ENCODE measurements at regions not wholly inside any gene's neighbourhood (a gene's known extent, or its start where the extent isn't known, plus 50 kb on each side); places are given as distances from the start of the nearest gene placed in this dataset.

GRCh38 chr1:234708700-234709395 is 98.9 kb upstream of the IRF2BP2 start:
- no TSS peak for BruUV-seq (replicated peaks)
- in situ Hi-C loops (cut with HindIII; ENCODE audit: extremely low pct_ligation_motif_present, low pct_unique_long_range_greater_than_20kb) (no loop called here), intact Hi-C loops (cut with micrococcal nuclease; ENCODE audit: unreplicated experiment) (no loop called here)
- ATAC-seq, result no peak
- Histone ChIP-seq H3K27me3 (ENCODE audit: control insufficient read depth in 1 of 2, insufficient read depth in 2 of 2, low read length in 2 of 2) (no peaks in the 10 kb centered on the region), H3K79me2 (ENCODE audit: insufficient read depth, low read length) (peaks cover 2% of the 10 kb centered on the region), H3K4me2 (ENCODE audit: low read depth, low read length) (no peak overlapping the region), H3K9ac (ENCODE audit: insufficient read depth, low read depth, low read length) (no peak overlapping the region), H3K9me3 (ENCODE audit: low read length) (no peaks in the 10 kb centered on the region), H3K27ac (ENCODE audit: extremely low read length, insufficient read depth, low read length) (no peak overlapping the region), H3K4me1 (ENCODE audit: insufficient read depth, low read length) (peaks cover 41% of the 10 kb centered on the region), H2AFZ (ENCODE audit: low read length) (no peak overlapping the region), H3K36me3 (replicated peaks in 1 of 2; ENCODE audit: control insufficient read depth in 1 of 2, insufficient read depth in 2 of 2, low read length in 2 of 2) (no peaks in the 10 kb centered on the region), H4K20me1 (ENCODE audit: insufficient read depth, low read length) (no peaks in the 10 kb centered on the region), H3K4me3 (replicated peaks in 1 of 3; ENCODE audit: insufficient read depth in 1 of 3, low read depth in 2 of 3, low read length in 3 of 3) (no peak overlapping the region)
- POLR2A ChIA-PET, result interaction anchor here (2.3 kb wide), 1 partner anchor 96 kb away, joined by 6 read pairs; no protein-coding TSS in a partner anchor
- FAIRE-seq, result no peak
- WGBS (ENCODE audit: low lambda C conversion rate), result 89% methylated on average over 9 of the region's 9 CpGs
- DNase-seq (ENCODE audit: low spot score), result no peak
- CTCF ChIA-PET (ENCODE audit: low intra/inter-chr PET ratio, low total read pairs), result no interaction called here
- TF ChIP-seq ZNF564 (CRISPR knock-in tag; IDR thresholded peaks at IDR 0.05) (peak; percentile 45; the same call in 1 of the 2 replicates), ZNF496 (CRISPR knock-in tag; IDR thresholded peaks at IDR 0.05; ENCODE audit: insufficient replicate concordance) (no peak), ZNF12 (CRISPR knock-in tag; IDR thresholded peaks at IDR 0.05) (peak; percentile 97), ZFP91 (CRISPR knock-in tag; IDR thresholded peaks at IDR 0.05; ENCODE audit: borderline replicate concordance) (0 out of 2 replicates have a peak, but pooled peaks have one; percentile 14)

GRCh38 chr1:234707641-234708040 is 97.7 kb upstream of the IRF2BP2 start:
- intact Hi-C loops (cut with micrococcal nuclease; ENCODE audit: unreplicated experiment) (no loop called here), in situ Hi-C loops (cut with HindIII; ENCODE audit: extremely low pct_ligation_motif_present, low pct_unique_long_range_greater_than_20kb) (no loop called here)
- POLR2A ChIA-PET, result interaction anchor here (1.0 to 2.3 kb wide), 4 partner anchors 8 to 96 kb away, joined by 3 to 17 read pairs (median 6); no protein-coding TSS in a partner anchor
- Histone ChIP-seq H3K79me2 (ENCODE audit: insufficient read depth, low read length) (no peaks in the 10 kb centered on the region), H3K27me3 (ENCODE audit: control insufficient read depth in 1 of 2, insufficient read depth in 2 of 2, low read length in 2 of 2) (no peaks in the 10 kb centered on the region), H3K9ac (ENCODE audit: insufficient read depth, low read depth, low read length) (no peak overlapping the region), H3K4me1 (ENCODE audit: insufficient read depth, low read length) (peaks cover 28% of the 10 kb centered on the region), H3K4me3 (replicated peaks in 1 of 3; ENCODE audit: insufficient read depth in 1 of 3, low read depth in 2 of 3, low read length in 3 of 3) (no peak overlapping the region), H2AFZ (ENCODE audit: low read length) (no peak overlapping the region), H4K20me1 (ENCODE audit: insufficient read depth, low read length) (no peaks in the 10 kb centered on the region), H3K36me3 (replicated peaks in 1 of 2; ENCODE audit: control insufficient read depth in 1 of 2, insufficient read depth in 2 of 2, low read length in 2 of 2) (no peaks in the 10 kb centered on the region), H3K4me2 (ENCODE audit: low read depth, low read length) (no peak overlapping the region), H3K27ac (ENCODE audit: extremely low read length, insufficient read depth, low read length) (no peak overlapping the region), H3K9me3 (ENCODE audit: low read length) (no peaks in the 10 kb centered on the region)
- ATAC-seq, result no peak
- TF ChIP-seq TRIM24 (CRISPR knock-in tag; IDR thresholded peaks at IDR 0.05), result no peak
- TF ChIP-seq ZFP36L1 (CRISPR knock-in tag; IDR thresholded peaks at IDR 0.05), result no peak
- no peak for TF ChIP-seq ZNF530 (CRISPR knock-in tag; IDR thresholded peaks at IDR 0.05; ENCODE audit: low read depth)
- no peak for TF ChIP-seq HBP1 (CRISPR knock-in tag; IDR thresholded peaks at IDR 0.05; ENCODE audit: low read depth)
- TF ChIP-seq ZFP91 (CRISPR knock-in tag; IDR thresholded peaks at IDR 0.05; ENCODE audit: borderline replicate concordance), result no peak
- WGBS (ENCODE audit: low lambda C conversion rate), result 90% methylated on average over 1 of the region's 1 CpG
- CTCF ChIA-PET (ENCODE audit: low intra/inter-chr PET ratio, low total read pairs), result no interaction called here
- no TSS peak for BruUV-seq (replicated peaks)
- no peak for FAIRE-seq
- DNase-seq (ENCODE audit: low spot score), result no peak
